HS-5 (cell line): ENCODE measurements at regions not wholly inside any gene's neighbourhood (a gene's known extent, or its start where the extent isn't known, plus 50 kb on each side); places are given as distances from the start of the nearest gene placed in this dataset.
A peak's percentile ranks its signal among the peaks of the same experiment; 100 is the strongest.

Experiments
- DNase-seq: peaks from one replicate; pipeline ENCODE4 v3.0.0-alpha.2; 2012; ENCODE audit warnings: low read depth

- no peak for DNase-seq
These were observed 233.1 kb downstream of the BCAS1 start for GRCh38 chr20:53837126-53837826.

GRCh38 chr20:53834749-53835148 is 235.6 kb downstream of the BCAS1 start:
- DNase-seq: no peak

- no peak for DNase-seq
These were observed 236.3 kb downstream of the BCAS1 start for GRCh38 chr20:53834062-53834442.

- DNase-seq: no peak
These were observed 236.9 kb downstream of the BCAS1 start for GRCh38 chr20:53833333-53834061.

GRCh38 chr20:53832499-53832898 is 237.9 kb downstream of the BCAS1 start:
- no peak for DNase-seq

GRCh38 chr20:53831812-53832211 is 238.2 kb upstream of the ZNF217 start:
- no peak for DNase-seq

- DNase-seq: no peak
These were observed 237.6 kb upstream of the ZNF217 start for GRCh38 chr20:53831228-53831627.

GRCh38 chr20:53829724-53830521 is 236.3 kb upstream of the ZNF217 start:
- no peak for DNase-seq

GRCh38 chr20:53829255-53829723 is 235.7 kb upstream of the ZNF217 start:
- DNase-seq: peak; percentile 100

GRCh38 chr20:53828682-53829254 is 235.1 kb upstream of the ZNF217 start:
- DNase-seq: peak; percentile 100

GRCh38 chr20:53828088-53828681 is 234.5 kb upstream of the ZNF217 start:
- DNase-seq: peak; percentile 100

- no peak for DNase-seq
These were observed 233.9 kb upstream of the ZNF217 start for GRCh38 chr20:53827292-53828087.

GRCh38 chr20:53826597-53827291 is 233.1 kb upstream of the ZNF217 start:
- DNase-seq: no peak

- DNase-seq: no peak
These were observed 232.5 kb upstream of the ZNF217 start for GRCh38 chr20:53826090-53826489.

- no peak for DNase-seq
These were observed 231.6 kb upstream of the ZNF217 start for GRCh38 chr20:53825282-53825681.

GRCh38 chr20:53824779-53825178 is 231.1 kb upstream of the ZNF217 start:
- no peak for DNase-seq

GRCh38 chr20:53823121-53823764 is 229.6 kb upstream of the ZNF217 start:
- DNase-seq: no peak

- DNase-seq: no peak
These were observed 228.9 kb upstream of the ZNF217 start for GRCh38 chr20:53822534-53822933.

- no peak for DNase-seq
These were observed 226.4 kb upstream of the ZNF217 start for GRCh38 chr20:53819973-53820451.
